DND-41 (cell line): ENCODE measurements at regions not wholly inside any gene's neighbourhood (a gene's known extent, or its start where the extent isn't known, plus 50 kb on each side); places are given as distances from the start of the nearest gene placed in this dataset.

Experiments
- EZH2 ChIP-seq: IDR thresholded peaks from 3 replicates; pipeline ENCODE4 v1.6.1; 2012; ENCODE audit warnings: borderline replicate concordance, low read depth, mild to moderate bottlenecking, moderate library complexity, low read length, inconsistent platforms; ENCODE audit not compliant: severe bottlenecking
- TF ChIP-seq, protein P1 (sequence below): IDR thresholded peaks from 2 replicates; pipeline ENCODE4 v1.5.1; 2012; ENCODE audit warnings: borderline replicate concordance, low read length, moderate library complexity, mild to moderate bottlenecking; ENCODE audit not compliant: poor library complexity, severe bottlenecking; ENCODE audit errors: extremely low read depth

DNA sequence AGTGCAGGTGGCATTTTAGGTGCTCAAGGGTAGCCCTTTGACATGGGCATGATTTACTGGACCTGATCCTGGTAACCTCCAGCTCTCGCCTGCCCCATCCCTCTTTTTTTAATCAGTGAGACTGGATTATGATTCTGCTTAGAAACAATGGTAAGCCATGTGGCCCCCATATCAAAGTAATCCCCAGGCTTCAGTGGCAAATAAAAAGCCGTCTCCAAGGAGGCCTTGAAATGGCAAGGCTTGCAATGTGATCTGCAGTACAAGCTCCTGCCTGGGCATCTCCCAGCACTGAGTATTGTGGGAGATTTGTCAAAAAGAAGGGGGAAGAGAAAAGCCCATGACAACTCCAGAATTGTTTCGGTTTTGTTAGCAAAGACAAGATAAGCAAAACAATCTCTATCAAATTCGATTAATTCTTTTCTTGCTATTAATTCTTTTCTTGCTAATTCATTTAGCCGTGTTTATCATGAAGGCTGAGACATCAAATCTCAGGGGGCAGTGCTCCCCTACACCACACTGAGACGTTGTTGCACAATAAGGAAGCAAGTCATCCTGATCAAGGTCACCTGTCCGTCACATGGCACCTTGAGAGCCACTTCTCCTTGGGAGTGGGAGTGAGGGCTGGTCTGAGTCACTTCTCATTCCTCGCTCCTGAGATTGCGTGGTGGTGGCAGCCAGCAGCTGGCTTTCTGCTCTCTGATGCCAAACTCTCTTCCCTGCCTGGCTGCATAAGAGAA, 312.7 kb upstream of the GATB start:
- TF ChIP-seq, protein P1, sequence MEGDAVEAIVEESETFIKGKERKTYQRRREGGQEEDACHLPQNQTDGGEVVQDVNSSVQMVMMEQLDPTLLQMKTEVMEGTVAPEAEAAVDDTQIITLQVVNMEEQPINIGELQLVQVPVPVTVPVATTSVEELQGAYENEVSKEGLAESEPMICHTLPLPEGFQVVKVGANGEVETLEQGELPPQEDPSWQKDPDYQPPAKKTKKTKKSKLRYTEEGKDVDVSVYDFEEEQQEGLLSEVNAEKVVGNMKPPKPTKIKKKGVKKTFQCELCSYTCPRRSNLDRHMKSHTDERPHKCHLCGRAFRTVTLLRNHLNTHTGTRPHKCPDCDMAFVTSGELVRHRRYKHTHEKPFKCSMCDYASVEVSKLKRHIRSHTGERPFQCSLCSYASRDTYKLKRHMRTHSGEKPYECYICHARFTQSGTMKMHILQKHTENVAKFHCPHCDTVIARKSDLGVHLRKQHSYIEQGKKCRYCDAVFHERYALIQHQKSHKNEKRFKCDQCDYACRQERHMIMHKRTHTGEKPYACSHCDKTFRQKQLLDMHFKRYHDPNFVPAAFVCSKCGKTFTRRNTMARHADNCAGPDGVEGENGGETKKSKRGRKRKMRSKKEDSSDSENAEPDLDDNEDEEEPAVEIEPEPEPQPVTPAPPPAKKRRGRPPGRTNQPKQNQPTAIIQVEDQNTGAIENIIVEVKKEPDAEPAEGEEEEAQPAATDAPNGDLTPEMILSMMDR: no peak
- no peak for TF ChIP-seq EZH2
